ENCODE measurements at regions not wholly inside any gene's neighbourhood (a gene's known extent, or its start where the extent isn't known, plus 50 kb on each side); places are given as distances from the start of the nearest gene placed in this dataset.

GRCh38 chr5:158407824-158408195 is 548.9 kb upstream of the CLINT1 start:
- Histone ChIP-seq H3K27me3 (ENCODE audit: insufficient read depth, low read length) (no peaks in the 10 kb centered on the region), H3K4me3 (ENCODE audit: low read length) (no peak overlapping the region), H3K27ac (ENCODE audit: low read length) (no peak overlapping the region), H3K9ac (ENCODE audit: low read depth, low read length) (no peak overlapping the region), H3K4me1 (ENCODE audit: insufficient read depth, low read length) (no peaks in the 10 kb centered on the region), H3K36me3 (ENCODE audit: insufficient read depth, low read depth, low read length) (no peaks in the 10 kb centered on the region), H3K9me3 (ENCODE audit: insufficient read depth, low read depth, low read length) (peaks cover 5% of the 10 kb centered on the region)

GRCh38 chr5:158406884-158407823 is 548.2 kb upstream of the CLINT1 start:
- Histone ChIP-seq H3K27ac (ENCODE audit: low read length) (no peak overlapping the region), H3K9me3 (ENCODE audit: insufficient read depth, low read depth, low read length) (peaks cover 5% of the 10 kb centered on the region), H3K36me3 (ENCODE audit: insufficient read depth, low read depth, low read length) (no peaks in the 10 kb centered on the region), H3K27me3 (ENCODE audit: insufficient read depth, low read length) (no peaks in the 10 kb centered on the region), H3K9ac (ENCODE audit: low read depth, low read length) (no peak overlapping the region), H3K4me1 (ENCODE audit: insufficient read depth, low read length) (no peaks in the 10 kb centered on the region), H3K4me3 (ENCODE audit: low read length) (no peak overlapping the region)

GRCh38 chr5:158398360-158399201 is 539.6 kb upstream of the CLINT1 start:
- Histone ChIP-seq H3K36me3 (ENCODE audit: insufficient read depth, low read depth, low read length) (no peaks in the 10 kb centered on the region), H3K4me3 (ENCODE audit: low read length) (no peak overlapping the region), H3K9me3 (ENCODE audit: insufficient read depth, low read depth, low read length) (no peaks in the 10 kb centered on the region; the same call in 1 of the 2 replicates), H3K9ac (ENCODE audit: low read depth, low read length) (no peak overlapping the region), H3K4me1 (ENCODE audit: insufficient read depth, low read length) (no peaks in the 10 kb centered on the region), H3K27ac (ENCODE audit: low read length) (no peak overlapping the region), H3K27me3 (ENCODE audit: insufficient read depth, low read length) (no peaks in the 10 kb centered on the region)

GRCh38 chr5:158397278-158397677 is 538.3 kb upstream of the CLINT1 start:
- Histone ChIP-seq H3K27me3 (ENCODE audit: insufficient read depth, low read length) (no peaks in the 10 kb centered on the region), H3K36me3 (ENCODE audit: insufficient read depth, low read depth, low read length) (no peaks in the 10 kb centered on the region), H3K4me1 (ENCODE audit: insufficient read depth, low read length) (no peaks in the 10 kb centered on the region), H3K9me3 (ENCODE audit: insufficient read depth, low read depth, low read length) (no peaks in the 10 kb centered on the region), H3K9ac (ENCODE audit: low read depth, low read length) (no peak overlapping the region), H3K4me3 (ENCODE audit: low read length) (no peak overlapping the region), H3K27ac (ENCODE audit: low read length) (no peak overlapping the region)

- Histone ChIP-seq H3K27me3 (ENCODE audit: insufficient read depth, low read length) (no peaks in the 10 kb centered on the region), H3K4me3 (ENCODE audit: low read length) (no peak overlapping the region), H3K36me3 (ENCODE audit: insufficient read depth, low read depth, low read length) (no peaks in the 10 kb centered on the region), H3K4me1 (ENCODE audit: insufficient read depth, low read length) (no peaks in the 10 kb centered on the region), H3K27ac (ENCODE audit: low read length) (no peak overlapping the region), H3K9me3 (ENCODE audit: insufficient read depth, low read depth, low read length) (no peaks in the 10 kb centered on the region), H3K9ac (ENCODE audit: low read depth, low read length) (no peak overlapping the region)
Measured at GRCh38 chr5:158394102-158394501, 535.2 kb upstream of the CLINT1 start.

GRCh38 chr5:158393457-158393856 is 534.5 kb upstream of the CLINT1 start:
- no peaks in the 10 kb centered on the region for H3K27me3 ChIP-seq (ENCODE audit: insufficient read depth, low read length)
- no peak overlapping the region for H3K27ac ChIP-seq (ENCODE audit: low read length)
- no peaks in the 10 kb centered on the region for H3K9me3 ChIP-seq (ENCODE audit: insufficient read depth, low read depth, low read length)
- no peaks in the 10 kb centered on the region for H3K36me3 ChIP-seq (ENCODE audit: insufficient read depth, low read depth, low read length)
- H3K9ac ChIP-seq (ENCODE audit: low read depth, low read length) = no peak overlapping the region
- no peaks in the 10 kb centered on the region for H3K4me1 ChIP-seq (ENCODE audit: insufficient read depth, low read length)
- H3K4me3 ChIP-seq (ENCODE audit: low read length) = no peak overlapping the region

GRCh38 chr5:158392753-158393152 is 533.8 kb upstream of the CLINT1 start:
- Histone ChIP-seq H3K9me3 (ENCODE audit: insufficient read depth, low read depth, low read length) (no peaks in the 10 kb centered on the region), H3K4me3 (ENCODE audit: low read length) (no peak overlapping the region), H3K4me1 (ENCODE audit: insufficient read depth, low read length) (no peaks in the 10 kb centered on the region), H3K27me3 (ENCODE audit: insufficient read depth, low read length) (no peaks in the 10 kb centered on the region), H3K27ac (ENCODE audit: low read length) (no peak overlapping the region), H3K36me3 (ENCODE audit: insufficient read depth, low read depth, low read length) (no peaks in the 10 kb centered on the region), H3K9ac (ENCODE audit: low read depth, low read length) (no peak overlapping the region)

- Histone ChIP-seq H3K4me3 (ENCODE audit: low read length) (no peak overlapping the region), H3K27me3 (ENCODE audit: insufficient read depth, low read length) (no peaks in the 10 kb centered on the region), H3K9ac (ENCODE audit: low read depth, low read length) (no peak overlapping the region), H3K4me1 (ENCODE audit: insufficient read depth, low read length) (no peaks in the 10 kb centered on the region), H3K36me3 (ENCODE audit: insufficient read depth, low read depth, low read length) (no peaks in the 10 kb centered on the region), H3K9me3 (ENCODE audit: insufficient read depth, low read depth, low read length) (no peaks in the 10 kb centered on the region), H3K27ac (ENCODE audit: low read length) (no peak overlapping the region)
Measured at GRCh38 chr5:158390577-158390976, 531.6 kb upstream of the CLINT1 start.

GRCh38 chr5:158389786-158390185 is 530.8 kb upstream of the CLINT1 start:
- H3K36me3 ChIP-seq (ENCODE audit: insufficient read depth, low read depth, low read length) = no peaks in the 10 kb centered on the region
- H3K9ac ChIP-seq (ENCODE audit: low read depth, low read length) = no peak overlapping the region
- no peaks in the 10 kb centered on the region for H3K4me1 ChIP-seq (ENCODE audit: insufficient read depth, low read length)
- no peaks in the 10 kb centered on the region for H3K9me3 ChIP-seq (ENCODE audit: insufficient read depth, low read depth, low read length)
- H3K27me3 ChIP-seq (ENCODE audit: insufficient read depth, low read length) = no peaks in the 10 kb centered on the region
- no peak overlapping the region for H3K27ac ChIP-seq (ENCODE audit: low read length)
- H3K4me3 ChIP-seq (ENCODE audit: low read length) = no peak overlapping the region

GRCh38 chr5:158388021-158388420 is 529.1 kb upstream of the CLINT1 start:
- Histone ChIP-seq H3K36me3 (ENCODE audit: insufficient read depth, low read depth, low read length) (no peaks in the 10 kb centered on the region), H3K27me3 (ENCODE audit: insufficient read depth, low read length) (no peaks in the 10 kb centered on the region), H3K4me3 (ENCODE audit: low read length) (no peak overlapping the region), H3K9me3 (ENCODE audit: insufficient read depth, low read depth, low read length) (no peaks in the 10 kb centered on the region), H3K27ac (ENCODE audit: low read length) (no peak overlapping the region), H3K4me1 (ENCODE audit: insufficient read depth, low read length) (no peaks in the 10 kb centered on the region), H3K9ac (ENCODE audit: low read depth, low read length) (no peak overlapping the region)

- Histone ChIP-seq H3K36me3 (ENCODE audit: insufficient read depth, low read depth, low read length) (no peaks in the 10 kb centered on the region), H3K27me3 (ENCODE audit: insufficient read depth, low read length) (no peaks in the 10 kb centered on the region), H3K9me3 (ENCODE audit: insufficient read depth, low read depth, low read length) (no peaks in the 10 kb centered on the region), H3K9ac (ENCODE audit: low read depth, low read length) (no peak overlapping the region), H3K4me3 (ENCODE audit: low read length) (no peak overlapping the region), H3K4me1 (ENCODE audit: insufficient read depth, low read length) (peaks cover 2% of the 10 kb centered on the region; the same call in 1 of the 2 replicates), H3K27ac (ENCODE audit: low read length) (no peak overlapping the region)
Measured at GRCh38 chr5:158387499-158387898, 528.6 kb upstream of the CLINT1 start.

GRCh38 chr5:158385982-158386381 is 527.0 kb upstream of the CLINT1 start:
- Histone ChIP-seq H3K36me3 (ENCODE audit: insufficient read depth, low read depth, low read length) (no peaks in the 10 kb centered on the region), H3K4me3 (ENCODE audit: low read length) (no peak overlapping the region), H3K27ac (ENCODE audit: low read length) (no peak overlapping the region), H3K9me3 (ENCODE audit: insufficient read depth, low read depth, low read length) (no peaks in the 10 kb centered on the region), H3K9ac (ENCODE audit: low read depth, low read length) (no peak overlapping the region), H3K27me3 (ENCODE audit: insufficient read depth, low read length) (no peaks in the 10 kb centered on the region), H3K4me1 (ENCODE audit: insufficient read depth, low read length) (peaks cover 6% of the 10 kb centered on the region; the same call in 1 of the 2 replicates)

Data from iPS-20b (cell line).